T47D (cell line): ENCODE measurements at regions not wholly inside any gene's neighbourhood (a gene's known extent, or its start where the extent isn't known, plus 50 kb on each side); places are given as distances from the start of the nearest gene placed in this dataset.
A peak's percentile ranks its signal among the peaks of the same experiment; 100 is the strongest.
"Not testable (repeated sequence)": the region's sequence is repeated elsewhere in the genome, so short reads cannot be mapped to it uniquely, and the experiment has no call there.

Experiments
- DNase-seq, 2 experiments: peaks; one replicate each; pipeline versions ENCODE4 v3.0.0 to v3.0.0-alpha.2; 2011 to 2012; ENCODE audit warnings: low read depth in 1 of 2, low spot score in 1 of 2
- JUND ChIP-seq: IDR thresholded peaks from 2 replicates; pipeline ENCODE4 v1.6.1; 2012; ENCODE audit warnings: low read depth
- in situ Hi-C: cut with HindIII; loops from 2 replicates; pipeline ENCODE4 v1.10.0; 2016; ENCODE audit warnings: low sequenced_read_pairs, low pct_unique_long_range_greater_than_20kb

- TF ChIP-seq JUND = no peak
- in situ Hi-C loops = no loop called here
These were observed 185.2 kb upstream of the EXOC2 start for GRCh38 chr6:878179-878578.

GRCh38 chr6:875012-875411, 182.1 kb upstream of the EXOC2 start:
- in situ Hi-C loops = no loop called here
- no peak for TF ChIP-seq JUND
- no peak for DNase-seq

More at GRCh38 chr6:878179-878578, 185.2 kb upstream of the EXOC2 start:
- DNase-seq = peak in 1 of 2 experiments; percentile 57

GRCh38 chr6:872570-873125, 179.7 kb upstream of the EXOC2 start:
- no peak for DNase-seq
- in situ Hi-C loops = no loop called here
- no peak for TF ChIP-seq JUND

GRCh38 chr6:871503-871902, 178.6 kb upstream of the EXOC2 start:
- in situ Hi-C loops = no loop called here
- no peak for DNase-seq
- TF ChIP-seq JUND = no peak

GRCh38 chr6:870096-870495, 177.2 kb upstream of the EXOC2 start:
- in situ Hi-C loops = no loop called here
- TF ChIP-seq JUND = no peak

GRCh38 chr6:868201-868600, 175.3 kb upstream of the EXOC2 start:
- TF ChIP-seq JUND = no peak
- DNase-seq = peak in 1 of 2 experiments; percentile 54
- in situ Hi-C loops = no loop called here

More at GRCh38 chr6:870096-870495, 177.2 kb upstream of the EXOC2 start:
- DNase-seq = no peak

GRCh38 chr6:867378-867777, 174.4 kb upstream of the EXOC2 start:
- in situ Hi-C loops = no loop called here
- no peak for TF ChIP-seq JUND
- no peak for DNase-seq

GRCh38 chr6:866316-866715, 173.4 kb upstream of the EXOC2 start:
- in situ Hi-C loops = no loop called here
- no peak for DNase-seq
- no peak for TF ChIP-seq JUND

GRCh38 chr6:865846-866245, 172.9 kb upstream of the EXOC2 start:
- in situ Hi-C loops = no loop called here
- DNase-seq = no peak
- TF ChIP-seq JUND = no peak

- in situ Hi-C loops = no loop called here
- DNase-seq = no peak
- no peak for TF ChIP-seq JUND
These were observed 170.9 kb upstream of the EXOC2 start for GRCh38 chr6:863831-864230.

GRCh38 chr6:863127-863526, 170.2 kb upstream of the EXOC2 start:
- in situ Hi-C loops, DNase-seq: not testable (repeated sequence)

- no peak for TF ChIP-seq JUND
- DNase-seq = no peak
- in situ Hi-C loops = no loop called here
These were observed 167.0 kb upstream of the EXOC2 start for GRCh38 chr6:859936-860335.

GRCh38 chr6:854406-855118, 161.6 kb upstream of the EXOC2 start:
- no peak for DNase-seq
- in situ Hi-C loops = no loop called here
- TF ChIP-seq JUND = no peak

GRCh38 chr6:852216-852615, 159.3 kb upstream of the EXOC2 start:
- in situ Hi-C loops, DNase-seq: not testable (repeated sequence)
